ENCODE measurements at regions not wholly inside any gene's neighbourhood (a gene's known extent, or its start where the extent isn't known, plus 50 kb on each side); places are given as distances from the start of the nearest gene placed in this dataset.

- WGBS (ENCODE audit: insufficient coverage, insufficient replicate concordance, low lambda C conversion rate, missing lambda C conversion rate): 54% methylated on average over 2 of the region's 2 CpGs
- H3K79me2 ChIP-seq (ENCODE audit: control insufficient read depth, insufficient read depth, low read length): no peaks in the 10 kb centered on the region
- H2AFZ ChIP-seq (ENCODE audit: control insufficient read depth, low read depth, low read length): no peak overlapping the region
- ChIA-PET SMC1A (ENCODE audit: uncharacterized antibody, unreplicated experiment) (interaction anchor here (0.5 kb wide), 1 partner anchor 146 kb away, joined by 3 read pairs; no protein-coding TSS in a partner anchor), RAD21 (ENCODE audit: unreplicated experiment) (no interaction called here), CTCF (interaction anchor here (0.8 kb wide), 1 partner anchor 40 kb away, joined by 5 read pairs; no protein-coding TSS in a partner anchor), POLR2A (no interaction called here)
- intact Hi-C loops (cut with micrococcal nuclease; ENCODE audit: unreplicated experiment) (no loop called here), in situ Hi-C loops (cut with MboI) (no loop called here)
- no peaks in the 10 kb centered on the region for H3K9me3 ChIP-seq (replicated peaks; ENCODE audit: control insufficient read depth, insufficient read depth, low read length)
- no peaks in the 10 kb centered on the region for H3K36me3 ChIP-seq (ENCODE audit: control insufficient read depth in 2 of 2, insufficient read depth in 2 of 2, low read length in 1 of 2)
- FAIRE-seq (no peak), ATAC-seq (no peak), DNase-seq (ENCODE audit: low read depth, low spot score) (no peak)
- no peak overlapping the region for H3K4me2 ChIP-seq (ENCODE audit: control insufficient read depth, insufficient read depth)
- TF ChIP-seq POLR2AphosphoS2 (IDR thresholded peaks at IDR 0.05; ENCODE audit: low read depth, low read length) (no peak), IKZF1 (conservative IDR thresholded peaks at IDR 0.05) (no peak), BCLAF1 (IDR thresholded peaks at IDR 0.05) (no peak), ZNF384 (IDR thresholded peaks at IDR 0.05; ENCODE audit: borderline replicate concordance, low read depth, low read length) (no peak), MAX (IDR thresholded peaks at IDR 0.05; ENCODE audit: low read depth, low read length) (no peak), MEF2A (IDR thresholded peaks at IDR 0.05; ENCODE audit: insufficient read depth, low read depth, low read length) (no peak), SUPT20H (IDR thresholded peaks at IDR 0.05; ENCODE audit: borderline replicate concordance, control insufficient read depth, low read depth, low read length) (no peak), CBFB (IDR thresholded peaks at IDR 0.05; ENCODE audit: low read depth) (no peak), ATF7 (IDR thresholded peaks at IDR 0.05; ENCODE audit: low read depth) (no peak), SIX5 (IDR thresholded peaks at IDR 0.05; ENCODE audit: low read depth, low read length, severe bottlenecking) (no peak), RAD51 (IDR thresholded peaks at IDR 0.05) (no peak)
- no peaks in the 10 kb centered on the region for H3K27me3 ChIP-seq (replicated peaks in 1 of 2; ENCODE audit: control insufficient read depth in 2 of 2, insufficient read depth in 2 of 2, low read length in 1 of 2)
- no peak overlapping the region for H3K9ac ChIP-seq (ENCODE audit: control insufficient read depth, insufficient read depth, low read length)
- no peak overlapping the region for H3K27ac ChIP-seq (ENCODE audit: control insufficient read depth, insufficient read depth)
- H4K20me1 ChIP-seq (ENCODE audit: control insufficient read depth, insufficient read depth): no peaks in the 10 kb centered on the region
- BruUV-seq (replicated peaks): no TSS peak
- no peak overlapping the region for H3K4me3 ChIP-seq
- H3K4me1 ChIP-seq (ENCODE audit: control insufficient read depth, insufficient read depth, low read length): no peaks in the 10 kb centered on the region
These were observed 158.6 kb upstream of the RAP2B start for GRCh38 chr3:153003441-153003840.

Data from GM12878 (cell line).